ENCODE measurements at regions not wholly inside any gene's neighbourhood (a gene's known extent, or its start where the extent isn't known, plus 50 kb on each side); places are given as distances from the start of the nearest gene placed in this dataset.

- intact Hi-C loops (cut with micrococcal nuclease) (no loop called here), in situ Hi-C loops (cut with MboI) (no loop called here)
- Histone ChIP-seq H3K4me2 (ENCODE audit: insufficient read depth, low read length) (no peak overlapping the region), H3K9me1 (ENCODE audit: control insufficient read depth, insufficient read depth, low read length) (no peaks in the 10 kb centered on the region), H3K27ac (ENCODE audit: extremely low read depth, low read depth, low read length) (no peak overlapping the region), H3K36me3 (ENCODE audit: control insufficient read depth, insufficient read depth, low read length) (no peaks in the 10 kb centered on the region), H3K4me3 (no peak overlapping the region), H3K9me3 (replicated peaks; ENCODE audit: control insufficient read depth, insufficient read depth, low read depth, low read length) (no peaks in the 10 kb centered on the region), H4K20me1 (replicated peaks; ENCODE audit: control insufficient read depth, insufficient read depth, low read length) (no peaks in the 10 kb centered on the region), H3K4me1 (replicated peaks in 1 of 2; ENCODE audit: control insufficient read depth in 2 of 2, insufficient read depth in 2 of 2, low read length in 2 of 2) (no peaks in the 10 kb centered on the region), H3K79me2 (ENCODE audit: control insufficient read depth, insufficient read depth, low read length) (no peaks in the 10 kb centered on the region), H2AFZ (ENCODE audit: low read depth, low read length) (no peak overlapping the region), H3K27me3 (ENCODE audit: control insufficient read depth in 2 of 2, insufficient read depth in 2 of 2, low read length in 2 of 2) (no peaks in the 10 kb centered on the region; a peak in 3 of 5 replicates), H3K9ac (ENCODE audit: insufficient read depth in 1 of 2, low read depth in 2 of 2, low read length in 2 of 2) (no peak overlapping the region)
- FAIRE-seq (no peak), ATAC-seq (no peak), DNase-seq (ENCODE audit: extremely low read depth in 1 of 4, low spot score in 3 of 4) (no peak)
- BruUV-seq (replicated peaks) = no TSS peak
- WGBS (ENCODE audit: insufficient coverage, low coverage, missing lambda C conversion rate) = 12% methylated on average over 4 of the region's 4 CpGs
- ChIA-PET CTCF (ENCODE audit: low intra/inter-chr PET ratio) (interaction anchor here (0.5 kb wide), 1 partner anchor 1453 kb away, joined by 3 read pairs; no protein-coding TSS in a partner anchor), POLR2A (interaction anchor here (1.0 kb wide), 1 partner anchor 404 kb away, joined by 3 read pairs; the partner anchor contains the start of genes BRIX1 and RAD1)
- no peak for TF ChIP-seq SMARCA5 (IDR thresholded peaks at IDR 0.05)
- no peak for TF ChIP-seq RBM39 (optimal IDR thresholded peaks at IDR 0.05; ENCODE audit: low read depth, low read length)
- TF ChIP-seq FOXP4 (CRISPR knock-in tag; IDR thresholded peaks at IDR 0.05; ENCODE audit: borderline replicate concordance) = no peak
- TF ChIP-seq TAF1 (IDR thresholded peaks at IDR 0.05; ENCODE audit: control insufficient read depth, extremely low read depth, insufficient read depth, low read length, severe bottlenecking) = no peak
- TF ChIP-seq SPI1 (IDR thresholded peaks at IDR 0.05; ENCODE audit: borderline replicate concordance, low read depth, low read length) = no peak
- TF ChIP-seq, protein P1, sequence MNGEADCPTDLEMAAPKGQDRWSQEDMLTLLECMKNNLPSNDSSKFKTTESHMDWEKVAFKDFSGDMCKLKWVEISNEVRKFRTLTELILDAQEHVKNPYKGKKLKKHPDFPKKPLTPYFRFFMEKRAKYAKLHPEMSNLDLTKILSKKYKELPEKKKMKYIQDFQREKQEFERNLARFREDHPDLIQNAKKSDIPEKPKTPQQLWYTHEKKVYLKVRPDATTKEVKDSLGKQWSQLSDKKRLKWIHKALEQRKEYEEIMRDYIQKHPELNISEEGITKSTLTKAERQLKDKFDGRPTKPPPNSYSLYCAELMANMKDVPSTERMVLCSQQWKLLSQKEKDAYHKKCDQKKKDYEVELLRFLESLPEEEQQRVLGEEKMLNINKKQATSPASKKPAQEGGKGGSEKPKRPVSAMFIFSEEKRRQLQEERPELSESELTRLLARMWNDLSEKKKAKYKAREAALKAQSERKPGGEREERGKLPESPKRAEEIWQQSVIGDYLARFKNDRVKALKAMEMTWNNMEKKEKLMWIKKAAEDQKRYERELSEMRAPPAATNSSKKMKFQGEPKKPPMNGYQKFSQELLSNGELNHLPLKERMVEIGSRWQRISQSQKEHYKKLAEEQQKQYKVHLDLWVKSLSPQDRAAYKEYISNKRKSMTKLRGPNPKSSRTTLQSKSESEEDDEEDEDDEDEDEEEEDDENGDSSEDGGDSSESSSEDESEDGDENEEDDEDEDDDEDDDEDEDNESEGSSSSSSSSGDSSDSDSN (IDR thresholded peaks at IDR 0.05; ENCODE audit: borderline replicate concordance in 1 of 2, low read depth in 2 of 2, low read length in 2 of 2) = no peak
- no peak for TF ChIP-seq TAL1 (IDR thresholded peaks at IDR 0.05)
- TF ChIP-seq ZBTB11 (CRISPR knock-in tag; IDR thresholded peaks at IDR 0.05) = no peak
- no peak for TF ChIP-seq MAFG (tag; conservative IDR thresholded peaks at IDR 0.05)
- TF ChIP-seq PBX2 (CRISPR knock-in tag; IDR thresholded peaks at IDR 0.05; ENCODE audit: low read depth) = no peak
- no peak for TF ChIP-seq PBX2 (tag; conservative IDR thresholded peaks at IDR 0.05; ENCODE audit: low read depth)
- no peak for TF ChIP-seq RFX1 (IDR thresholded peaks at IDR 0.05)
These were observed 145.1 kb upstream of the RAI14 start for GRCh38 chr5:34511063-34511462.

Measured in K562 (cell line).